ENCODE measurements at regions not wholly inside any gene's neighbourhood (a gene's known extent, or its start where the extent isn't known, plus 50 kb on each side); places are given as distances from the start of the nearest gene placed in this dataset.
"Not testable (repeated sequence)": the region's sequence is repeated elsewhere in the genome, so short reads cannot be mapped to it uniquely, and the experiment has no call there.

GRCh38 chr6:166850677-166851076 is 105.7 kb downstream of the RNASET2 start:
- no TSS peak for BruUV-seq (replicated peaks)
- CTCF ChIA-PET = no interaction called here
- H3K9me3 Mint-ChIP-seq (ENCODE audit: low read depth, unreplicated experiment) = no peaks in the 10 kb centered on the region
- H3K27ac Mint-ChIP-seq (ENCODE audit: unreplicated experiment) = no peak overlapping the region
- H3K36me3 Mint-ChIP-seq (ENCODE audit: insufficient read depth, unreplicated experiment) = no peaks in the 10 kb centered on the region
- intact Hi-C loops (cut with micrococcal nuclease; ENCODE audit: unreplicated experiment) = no loop called here
- H3K4me3 Mint-ChIP-seq (ENCODE audit: low read depth, unreplicated experiment) = no peak overlapping the region
- no peaks in the 10 kb centered on the region for H3K27me3 Mint-ChIP-seq (ENCODE audit: unreplicated experiment)
- no peaks in the 10 kb centered on the region for H3K4me1 Mint-ChIP-seq (ENCODE audit: low read depth, unreplicated experiment)
- no peak for DNase-seq
- TF ChIP-seq CTCF (IDR thresholded peaks at IDR 0.05; ENCODE audit: unreplicated experiment) = no peak

DNA sequence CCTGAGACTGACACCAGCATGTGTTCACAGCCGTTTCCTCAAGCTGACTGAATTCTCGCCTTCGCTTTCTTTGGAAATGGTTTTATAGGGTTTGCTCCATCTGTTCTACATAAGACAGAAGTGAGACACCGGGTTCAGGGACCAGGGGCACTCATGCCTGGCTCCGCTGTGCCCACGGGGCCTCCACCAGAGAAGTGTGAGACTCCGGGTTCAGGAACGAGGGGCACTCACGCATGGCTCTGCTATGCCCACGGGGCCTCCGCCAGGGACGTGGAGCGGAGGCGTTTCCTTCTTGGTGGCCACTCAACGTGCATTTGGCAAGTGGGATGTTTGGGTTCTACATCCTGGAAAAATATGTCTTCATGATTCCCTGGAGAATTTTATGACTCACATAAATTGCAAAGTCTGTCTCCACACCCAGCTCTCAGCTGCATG is 106.6 kb downstream of the RNASET2 start:
- Mint-ChIP-seq H3K36me3 (ENCODE audit: insufficient read depth, unreplicated experiment) (no peaks in the 10 kb centered on the region), H3K4me3 (ENCODE audit: low read depth, unreplicated experiment) (no peak overlapping the region), H3K27me3 (ENCODE audit: unreplicated experiment) (peaks cover 9% of the 10 kb centered on the region), H3K27ac (ENCODE audit: unreplicated experiment) (no peak overlapping the region), H3K4me1 (ENCODE audit: low read depth, unreplicated experiment) (no peaks in the 10 kb centered on the region), H3K9me3 (ENCODE audit: low read depth, unreplicated experiment) (no peaks in the 10 kb centered on the region)
- no peak for TF ChIP-seq CTCF (IDR thresholded peaks at IDR 0.05; ENCODE audit: unreplicated experiment)
- no TSS peak for BruUV-seq (replicated peaks)
- intact Hi-C loops (cut with micrococcal nuclease; ENCODE audit: unreplicated experiment) = no loop called here
- DNase-seq = no peak
- CTCF ChIA-PET = no interaction called here

DNA sequence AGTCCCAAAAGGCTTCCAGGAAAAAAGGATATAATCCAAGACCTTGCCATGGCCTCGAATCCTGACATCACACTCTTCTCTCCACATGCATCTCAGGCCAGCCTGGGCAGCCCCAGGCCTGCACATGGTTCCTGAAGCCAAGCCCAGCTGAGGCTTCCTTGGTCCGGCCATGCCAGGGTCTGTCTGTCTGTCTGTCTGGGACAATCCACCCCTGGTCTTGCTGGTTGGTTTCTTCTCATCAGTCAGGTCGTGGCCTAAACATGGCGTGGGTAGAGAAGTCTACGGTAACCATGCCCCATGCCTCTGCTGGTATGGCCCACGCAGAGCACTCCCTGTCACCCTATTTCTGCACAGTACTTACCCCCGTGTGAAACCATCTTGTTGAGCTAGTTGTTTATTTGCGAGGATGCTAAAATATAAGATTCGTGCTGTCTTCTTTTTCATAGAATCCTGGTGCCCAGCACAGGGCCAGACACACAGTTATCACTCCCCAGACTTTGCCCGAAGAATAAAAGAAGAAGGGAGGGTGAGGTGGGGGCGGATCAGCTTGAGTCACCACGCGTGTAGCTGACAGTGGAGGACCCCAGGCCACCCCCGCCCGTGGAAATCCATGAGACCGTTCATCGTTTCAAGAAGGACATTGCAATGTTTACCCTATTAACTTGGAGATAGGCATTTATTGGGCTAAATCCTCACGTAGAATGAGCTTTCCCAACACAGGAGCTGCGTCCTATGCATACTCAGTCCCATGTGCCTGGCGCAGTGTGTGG is 107.2 kb downstream of the RNASET2 start:
- no peaks in the 10 kb centered on the region for H3K9me3 Mint-ChIP-seq (ENCODE audit: low read depth, unreplicated experiment)
- no peak for TF ChIP-seq CTCF (IDR thresholded peaks at IDR 0.05; ENCODE audit: unreplicated experiment)
- H3K4me3 Mint-ChIP-seq (ENCODE audit: low read depth, unreplicated experiment) = no peak overlapping the region
- intact Hi-C loops (cut with micrococcal nuclease; ENCODE audit: unreplicated experiment) = no loop called here
- no peak overlapping the region for H3K27ac Mint-ChIP-seq (ENCODE audit: unreplicated experiment)
- no TSS peak for BruUV-seq (replicated peaks)
- DNase-seq = no peak
- CTCF ChIA-PET = no interaction called here
- peaks cover 15% of the 10 kb centered on the region for H3K27me3 Mint-ChIP-seq (ENCODE audit: unreplicated experiment)
- no peaks in the 10 kb centered on the region for H3K4me1 Mint-ChIP-seq (ENCODE audit: low read depth, unreplicated experiment)
- H3K36me3 Mint-ChIP-seq (ENCODE audit: insufficient read depth, unreplicated experiment) = no peaks in the 10 kb centered on the region

GRCh38 chr6:166846446-166847142 is 109.8 kb downstream of the RNASET2 start:
- H3K9me3 Mint-ChIP-seq (ENCODE audit: low read depth, unreplicated experiment); DNase-seq; H3K36me3 Mint-ChIP-seq (ENCODE audit: insufficient read depth, unreplicated experiment); H3K4me1 Mint-ChIP-seq (ENCODE audit: low read depth, unreplicated experiment); BruUV-seq (replicated peaks); intact Hi-C loops (cut with micrococcal nuclease; ENCODE audit: unreplicated experiment); H3K27ac Mint-ChIP-seq (ENCODE audit: unreplicated experiment); CTCF ChIA-PET; H3K4me3 Mint-ChIP-seq (ENCODE audit: low read depth, unreplicated experiment): not testable (repeated sequence)
- peaks cover 23% of the 10 kb centered on the region for H3K27me3 Mint-ChIP-seq (ENCODE audit: unreplicated experiment)

DNA sequence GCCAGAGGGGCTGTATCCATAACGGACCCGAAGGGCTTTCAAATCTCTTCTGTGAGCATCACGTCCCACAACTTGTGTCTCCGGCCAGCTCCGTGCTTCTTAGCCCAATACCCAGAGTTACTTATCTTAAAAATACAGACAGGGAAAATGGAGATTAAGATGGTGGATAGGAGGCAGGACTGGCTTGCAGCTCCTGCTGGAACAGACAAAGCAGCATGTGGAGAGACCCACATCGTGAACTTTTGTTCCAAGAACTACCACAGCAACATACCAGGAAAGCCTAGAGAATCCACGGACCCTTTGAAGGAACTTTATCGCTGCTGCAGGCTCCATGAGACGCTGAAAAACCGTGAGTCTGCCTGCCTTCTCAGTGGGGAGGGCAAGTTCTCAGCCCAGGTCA is 113.7 kb downstream of the RNASET2 start:
- intact Hi-C loops (cut with micrococcal nuclease; ENCODE audit: unreplicated experiment) = no loop called here
- Mint-ChIP-seq H3K27me3 (ENCODE audit: unreplicated experiment) (peaks cover 31% of the 10 kb centered on the region), H3K4me3 (ENCODE audit: low read depth, unreplicated experiment) (no peak overlapping the region), H3K4me1 (ENCODE audit: low read depth, unreplicated experiment) (no peaks in the 10 kb centered on the region), H3K27ac (ENCODE audit: unreplicated experiment) (no peak overlapping the region), H3K9me3 (ENCODE audit: low read depth, unreplicated experiment) (no peaks in the 10 kb centered on the region), H3K36me3 (ENCODE audit: insufficient read depth, unreplicated experiment) (no peaks in the 10 kb centered on the region)
- CTCF ChIA-PET = no interaction called here
- BruUV-seq (replicated peaks) = no TSS peak
- TF ChIP-seq CTCF (IDR thresholded peaks at IDR 0.05; ENCODE audit: unreplicated experiment) = no peak
- DNase-seq = no peak

All from Calu3 (cell line).